Activated naive CD8-positive, alpha-beta T cell (primary cell): ENCODE measurements at regions not wholly inside any gene's neighbourhood (a gene's known extent, or its start where the extent isn't known, plus 50 kb on each side); places are given as distances from the start of the nearest gene placed in this dataset.
"Not testable (repeated sequence)": the region's sequence is repeated elsewhere in the genome, so short reads cannot be mapped to it uniquely, and the experiment has no call there.

ENCODE experiments used
- H3K27ac Mint-ChIP-seq: one replicate; pipeline ENCODE4 v1.8.0; 2021; ENCODE audit warnings: mixed read lengths
- H3K27me3 Mint-ChIP-seq: one replicate; pipeline ENCODE4 v1.8.0; 2021; ENCODE audit warnings: mixed read lengths
- H3K36me3 Mint-ChIP-seq: one replicate; pipeline ENCODE4 v1.8.0; 2021; ENCODE audit warnings: mixed read lengths
- H3K4me1 Mint-ChIP-seq: one replicate; pipeline ENCODE4 v1.8.0; 2021; ENCODE audit warnings: low read depth, mixed read lengths
- H3K4me3 Mint-ChIP-seq: one replicate; pipeline ENCODE4 v1.8.0; 2021; ENCODE audit warnings: mild to moderate bottlenecking, mixed read lengths
- H3K9me3 Mint-ChIP-seq: one replicate; pipeline ENCODE4 v1.8.0; 2021; ENCODE audit warnings: low read depth, mixed read lengths

DNA sequence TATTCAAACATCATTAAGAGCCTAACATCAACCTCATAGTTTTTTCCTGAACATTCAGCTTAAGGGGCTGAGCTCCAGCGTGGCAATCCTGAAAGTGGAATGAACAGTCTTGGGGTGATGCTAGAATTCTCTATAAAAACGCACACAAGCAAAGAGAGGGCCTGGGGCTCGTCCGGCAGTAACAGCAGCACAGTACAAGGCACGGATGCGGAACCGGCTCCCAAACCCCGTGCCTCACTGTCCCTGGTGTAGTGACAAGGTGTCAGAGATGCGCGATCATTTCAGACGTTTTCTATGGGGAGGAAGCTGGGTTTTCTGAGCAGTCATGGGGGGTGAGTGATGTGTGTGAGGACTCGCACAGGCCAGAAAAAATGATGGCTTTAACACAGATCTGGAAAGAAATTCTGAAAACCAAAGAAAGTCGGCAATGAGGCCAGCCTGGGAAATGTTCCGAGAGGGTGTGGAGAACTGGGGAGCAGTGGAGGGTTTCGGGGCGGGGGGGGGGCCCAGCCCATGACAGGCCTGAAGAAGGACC, 170.6 kb downstream of the NPIPB11 start:
- H3K27ac Mint-ChIP-seq, H3K27me3 Mint-ChIP-seq, H3K4me1 Mint-ChIP-seq, H3K36me3 Mint-ChIP-seq, H3K9me3 Mint-ChIP-seq, H3K4me3 Mint-ChIP-seq: not testable (repeated sequence)

DNA sequence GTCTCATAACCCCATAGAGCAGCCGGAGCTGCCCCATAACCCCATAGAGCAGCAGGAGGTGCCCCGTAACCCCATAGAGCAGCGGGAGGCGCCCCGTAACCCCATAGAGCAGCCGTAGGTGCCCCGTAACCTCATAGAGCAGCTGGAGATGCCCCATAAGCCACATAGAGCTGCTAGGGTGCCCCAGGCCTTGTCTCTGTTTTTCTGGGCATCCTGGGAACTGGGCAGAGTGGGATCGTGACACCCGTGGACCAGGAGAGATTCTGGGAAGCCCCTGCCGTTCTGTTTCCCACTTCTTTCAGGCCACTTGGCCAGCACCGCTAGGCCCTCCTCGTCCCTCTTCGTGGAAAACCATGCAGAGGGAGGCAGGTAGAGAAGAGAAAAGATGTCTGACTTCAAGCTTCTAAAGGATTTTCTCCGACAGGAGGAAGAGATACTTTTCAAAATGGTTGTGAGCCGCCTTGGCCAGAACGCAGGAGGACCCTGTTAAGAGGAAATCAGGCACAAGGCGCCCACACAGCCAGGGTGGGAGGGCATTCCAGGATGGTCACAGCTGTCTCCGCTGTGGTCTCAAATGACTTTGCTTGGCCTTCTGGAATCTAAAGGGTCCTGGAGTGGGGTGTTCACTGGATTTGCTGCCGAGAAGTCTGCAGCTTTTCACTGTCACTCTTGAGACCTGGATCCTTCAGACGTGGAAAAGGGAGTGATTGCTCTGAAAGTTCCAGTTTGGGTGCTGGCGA, 171.8 kb downstream of the NPIPB11 start:
- H3K36me3 Mint-ChIP-seq, H3K27me3 Mint-ChIP-seq, H3K4me1 Mint-ChIP-seq, H3K27ac Mint-ChIP-seq, H3K4me3 Mint-ChIP-seq, H3K9me3 Mint-ChIP-seq: not testable (repeated sequence)

DNA sequence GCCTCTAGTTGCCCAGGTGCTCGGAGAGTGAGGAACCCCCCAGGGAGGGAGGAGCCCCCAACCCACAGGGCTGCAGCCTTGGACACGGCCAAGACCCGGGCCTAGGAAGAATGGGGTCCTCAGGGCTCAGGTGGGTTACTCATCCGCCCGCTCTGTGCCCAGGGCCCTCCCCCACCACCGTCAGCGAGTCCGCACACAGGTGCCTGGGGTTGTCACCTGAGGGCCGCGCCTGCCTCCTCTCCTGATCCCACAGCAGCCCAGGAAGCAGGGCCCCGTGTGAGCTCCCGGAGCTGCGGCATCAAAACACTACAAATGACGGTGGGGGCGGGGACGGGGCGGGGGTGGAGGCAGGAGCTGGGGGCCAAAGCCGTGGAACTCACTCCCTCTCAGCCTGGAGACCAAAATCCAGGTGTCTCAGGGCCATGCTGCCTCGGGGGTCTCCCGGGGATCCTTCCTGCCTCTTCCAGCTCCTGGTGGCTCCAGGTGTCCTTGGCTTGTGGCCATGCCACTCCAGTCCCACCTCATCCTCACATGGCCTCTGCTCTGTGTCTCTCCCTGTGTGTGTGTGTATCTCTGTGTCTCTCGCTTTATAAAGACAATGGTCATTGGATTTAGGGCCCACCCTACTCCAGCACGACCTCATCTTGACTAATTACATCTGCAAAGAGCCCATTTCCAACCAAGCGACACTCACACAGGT, 172.7 kb downstream of the NPIPB11 start:
- not testable (repeated sequence) for H3K36me3 Mint-ChIP-seq, H3K27me3 Mint-ChIP-seq, H3K4me3 Mint-ChIP-seq, H3K27ac Mint-ChIP-seq, H3K9me3 Mint-ChIP-seq, H3K4me1 Mint-ChIP-seq

DNA sequence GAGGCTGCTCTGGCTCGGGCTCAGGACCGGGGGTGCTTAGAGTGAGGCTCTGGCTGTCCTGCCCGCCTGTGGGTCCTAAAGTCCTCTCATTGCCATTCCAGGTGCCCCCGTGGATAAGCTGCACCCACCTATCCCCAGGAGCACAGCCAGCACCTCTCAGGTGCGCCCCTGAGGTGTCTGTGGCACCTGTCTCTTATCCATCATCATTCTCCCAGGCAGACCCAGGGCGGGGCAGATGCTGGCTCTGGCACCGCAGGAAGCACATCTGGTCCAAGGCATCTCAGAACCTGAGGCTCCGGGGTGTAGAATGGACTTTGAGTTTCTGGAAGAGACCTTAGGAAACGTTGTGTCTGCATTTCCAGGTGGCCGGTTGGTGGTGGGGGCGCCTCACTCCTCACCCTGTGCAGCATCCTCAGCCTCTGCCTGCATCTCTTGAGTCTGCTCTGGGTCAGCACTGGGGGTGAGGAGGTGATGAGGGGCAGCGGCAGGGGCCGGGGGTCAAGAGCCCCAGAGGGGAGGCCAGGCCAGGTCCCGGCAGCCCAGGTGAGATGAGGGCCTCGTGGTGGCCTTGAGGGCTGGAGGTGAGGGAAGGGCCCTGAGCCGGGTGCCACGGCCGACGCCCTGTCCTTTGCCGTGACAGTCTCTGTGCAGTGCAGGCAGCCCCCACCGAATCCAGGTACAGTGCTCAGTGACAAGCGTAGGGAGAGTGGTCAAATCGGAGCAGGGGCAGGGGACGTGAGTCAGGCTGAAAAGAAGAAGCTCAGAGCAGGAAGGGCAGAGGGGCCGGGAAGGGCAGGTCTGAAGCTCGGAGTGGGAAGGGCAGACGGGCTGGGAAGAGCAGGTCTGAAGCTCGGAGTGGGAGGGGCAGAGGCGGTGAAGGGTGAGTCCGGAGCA, 173.5 kb downstream of the NPIPB11 start:
- Mint-ChIP-seq H3K27ac (no peak overlapping the region), H3K36me3 (peaks cover 3% of the 10 kb centered on the region), H3K4me1 (no peaks in the 10 kb centered on the region), H3K4me3 (no peak overlapping the region), H3K9me3 (no peaks in the 10 kb centered on the region), H3K27me3 (no peaks in the 10 kb centered on the region)

- H3K4me1 Mint-ChIP-seq, H3K27ac Mint-ChIP-seq, H3K9me3 Mint-ChIP-seq, H3K36me3 Mint-ChIP-seq, H3K4me3 Mint-ChIP-seq, H3K27me3 Mint-ChIP-seq: not testable (repeated sequence)
Observed at GRCh38 chr16:29232160-29232705, 174.3 kb downstream of the NPIPB11 start.

GRCh38 chr16:29231244-29231643, 175.3 kb downstream of the NPIPB11 start:
- no peak overlapping the region for H3K27ac Mint-ChIP-seq

DNA sequence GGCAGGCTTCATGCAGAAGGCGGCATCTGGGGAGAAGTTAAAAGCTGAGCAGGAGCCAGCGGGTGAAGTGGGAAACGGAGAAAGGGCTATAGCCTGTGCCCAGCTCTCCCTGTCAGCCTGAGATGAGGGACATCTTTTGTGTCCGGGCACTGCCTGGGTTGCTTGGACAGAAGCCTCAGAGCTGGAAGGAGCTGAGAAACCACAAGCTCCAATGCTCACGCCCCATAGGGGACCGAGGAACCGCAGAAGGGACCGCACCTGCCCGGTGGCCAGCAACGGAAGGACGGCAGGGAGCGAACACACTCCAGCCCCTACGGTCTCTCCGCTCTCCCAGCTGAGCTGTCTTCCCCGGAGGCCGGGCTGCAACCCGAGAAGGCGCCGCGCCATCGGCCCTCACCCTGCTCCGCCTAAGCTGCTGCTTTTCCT, 175.8 kb downstream of the NPIPB11 start:
- peaks cover 6% of the 10 kb centered on the region for H3K4me1 Mint-ChIP-seq
- no peaks in the 10 kb centered on the region for H3K27me3 Mint-ChIP-seq
- H3K36me3 Mint-ChIP-seq = peaks cover under 1% of the 10 kb centered on the region
- no peaks in the 10 kb centered on the region for H3K9me3 Mint-ChIP-seq
- no peak overlapping the region for H3K4me3 Mint-ChIP-seq
- H3K27ac Mint-ChIP-seq = no peak overlapping the region

More at GRCh38 chr16:29231244-29231643, 175.3 kb downstream of the NPIPB11 start:
- Mint-ChIP-seq H3K4me3 (no peak overlapping the region), H3K36me3 (peaks cover 3% of the 10 kb centered on the region), H3K9me3 (no peaks in the 10 kb centered on the region), H3K27me3 (no peaks in the 10 kb centered on the region), H3K4me1 (peaks cover 6% of the 10 kb centered on the region)

DNA sequence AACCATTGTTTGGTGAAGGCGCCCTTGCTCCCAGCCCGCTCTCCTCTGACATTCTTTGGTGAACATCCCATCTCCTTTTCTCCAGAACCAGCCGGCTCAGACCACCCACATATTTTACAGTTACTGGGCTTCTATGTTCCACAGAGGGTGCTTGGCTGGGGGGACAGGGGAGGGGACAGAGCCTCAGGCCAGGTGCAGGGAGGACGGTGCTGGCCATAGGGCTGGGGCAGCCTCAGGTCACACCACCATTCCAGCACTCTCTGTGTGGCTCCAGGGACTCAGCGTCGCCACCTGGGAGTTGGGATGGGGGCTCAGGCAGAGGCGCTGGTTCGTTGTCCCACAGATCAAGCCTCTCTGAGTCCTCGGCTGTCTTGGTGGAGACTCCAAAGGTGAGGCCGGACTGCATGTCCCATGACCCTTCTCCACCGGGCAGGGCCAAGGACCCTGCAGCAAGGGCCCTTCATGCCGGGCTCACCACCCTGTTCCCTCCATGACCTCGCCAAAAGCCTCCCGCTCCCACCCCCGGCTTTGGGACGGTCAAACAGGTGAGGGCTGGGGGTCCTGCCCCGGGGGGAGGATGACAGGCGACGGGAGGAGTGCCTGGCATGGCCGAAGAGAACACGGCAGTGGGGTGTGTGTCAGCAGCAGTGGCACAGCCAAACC, 176.4 kb downstream of the NPIPB11 start:
- H3K4me1 Mint-ChIP-seq, H3K27me3 Mint-ChIP-seq, H3K36me3 Mint-ChIP-seq, H3K9me3 Mint-ChIP-seq, H3K27ac Mint-ChIP-seq, H3K4me3 Mint-ChIP-seq: not testable (repeated sequence)

GRCh38 chr16:29229616-29230005, 176.9 kb downstream of the NPIPB11 start:
- H3K4me3 Mint-ChIP-seq, H3K9me3 Mint-ChIP-seq, H3K4me1 Mint-ChIP-seq, H3K27ac Mint-ChIP-seq, H3K36me3 Mint-ChIP-seq, H3K27me3 Mint-ChIP-seq: not testable (repeated sequence)

GRCh38 chr16:29228664-29229611, 177.6 kb downstream of the NPIPB11 start:
- not testable (repeated sequence) for H3K9me3 Mint-ChIP-seq, H3K4me3 Mint-ChIP-seq, H3K36me3 Mint-ChIP-seq, H3K27ac Mint-ChIP-seq, H3K27me3 Mint-ChIP-seq
- peaks cover 13% of the 10 kb centered on the region for H3K4me1 Mint-ChIP-seq

DNA sequence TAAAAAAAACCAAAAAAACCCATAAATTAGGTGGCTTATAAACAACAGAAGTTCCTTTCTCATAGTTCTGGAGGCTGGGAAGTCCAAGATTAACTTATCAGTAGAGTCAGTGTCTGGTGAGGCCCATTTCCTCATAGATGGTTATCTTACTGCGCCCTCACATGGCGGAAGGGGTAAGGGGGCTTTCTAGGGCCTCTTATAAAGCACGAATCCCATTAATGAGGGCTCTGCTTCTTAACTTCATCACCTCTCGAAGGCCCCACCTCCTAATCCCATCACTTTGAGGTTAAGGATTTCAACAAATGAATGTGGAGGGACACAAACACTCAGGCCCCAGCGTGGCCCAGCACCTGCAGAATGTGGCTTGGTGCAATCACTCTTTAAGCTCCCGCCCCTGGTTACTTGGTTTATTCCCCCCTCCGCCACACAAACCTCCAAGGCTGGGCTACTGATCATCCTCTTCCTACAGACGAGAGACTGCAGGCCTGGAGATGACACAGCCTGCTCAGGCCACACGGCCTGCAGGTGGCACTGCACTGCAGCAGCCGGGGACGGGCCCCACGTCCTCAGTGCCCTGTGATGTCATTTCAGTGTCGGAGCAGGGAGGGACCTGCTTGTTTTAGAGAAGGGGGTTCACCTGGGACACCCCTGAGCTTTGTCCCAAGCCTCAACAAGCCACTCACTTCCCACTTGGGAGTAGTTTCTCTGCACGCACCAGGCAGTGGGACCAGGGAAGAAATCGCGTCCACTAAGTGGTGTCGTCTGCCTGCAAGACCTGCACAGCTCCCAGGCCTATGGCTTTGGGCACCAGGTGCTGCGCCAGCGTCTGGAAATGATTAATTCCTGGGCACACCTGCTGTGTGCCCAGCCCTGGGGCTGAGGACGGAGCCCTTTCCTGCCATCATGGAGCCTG, 178.5 kb downstream of the NPIPB11 start:
- not testable (repeated sequence) for H3K9me3 Mint-ChIP-seq, H3K4me3 Mint-ChIP-seq, H3K27ac Mint-ChIP-seq, H3K36me3 Mint-ChIP-seq, H3K27me3 Mint-ChIP-seq
- peaks cover 19% of the 10 kb centered on the region for H3K4me1 Mint-ChIP-seq

GRCh38 chr16:29226782-29227181, 179.7 kb downstream of the NPIPB11 start:
- H3K9me3 Mint-ChIP-seq = no peaks in the 10 kb centered on the region
- H3K4me1 Mint-ChIP-seq = peaks cover 20% of the 10 kb centered on the region
- no peaks in the 10 kb centered on the region for H3K36me3 Mint-ChIP-seq

GRCh38 chr16:29224675-29225074, 181.8 kb downstream of the NPIPB11 start:
- H3K4me1 Mint-ChIP-seq = peaks cover 20% of the 10 kb centered on the region
- H3K36me3 Mint-ChIP-seq, H3K27me3 Mint-ChIP-seq, H3K27ac Mint-ChIP-seq, H3K9me3 Mint-ChIP-seq, H3K4me3 Mint-ChIP-seq: not testable (repeated sequence)

More at GRCh38 chr16:29226782-29227181, 179.7 kb downstream of the NPIPB11 start:
- H3K27me3 Mint-ChIP-seq = no peaks in the 10 kb centered on the region
- H3K4me3 Mint-ChIP-seq = no peak overlapping the region
- H3K27ac Mint-ChIP-seq = no peak overlapping the region
